T-helper 1 cell treated with Interleukin-12 subunit alpha and Interleukin-12 subunit beta and Interleukin-4 antibody, amounts not matched to agents 30 ng/mL and 1 ng/mL, for 36 hours (primary cell): ENCODE measurements at regions not wholly inside any gene's neighbourhood (a gene's known extent, or its start where the extent isn't known, plus 50 kb on each side); places are given as distances from the start of the nearest gene placed in this dataset.

ENCODE experiments used
- intact Hi-C: fragments of 100-400 bp; cut with micrococcal nuclease; formaldehyde crosslinking; loops from one replicate; pipeline ENCODE4 v1.15.1; 2024

DNA sequence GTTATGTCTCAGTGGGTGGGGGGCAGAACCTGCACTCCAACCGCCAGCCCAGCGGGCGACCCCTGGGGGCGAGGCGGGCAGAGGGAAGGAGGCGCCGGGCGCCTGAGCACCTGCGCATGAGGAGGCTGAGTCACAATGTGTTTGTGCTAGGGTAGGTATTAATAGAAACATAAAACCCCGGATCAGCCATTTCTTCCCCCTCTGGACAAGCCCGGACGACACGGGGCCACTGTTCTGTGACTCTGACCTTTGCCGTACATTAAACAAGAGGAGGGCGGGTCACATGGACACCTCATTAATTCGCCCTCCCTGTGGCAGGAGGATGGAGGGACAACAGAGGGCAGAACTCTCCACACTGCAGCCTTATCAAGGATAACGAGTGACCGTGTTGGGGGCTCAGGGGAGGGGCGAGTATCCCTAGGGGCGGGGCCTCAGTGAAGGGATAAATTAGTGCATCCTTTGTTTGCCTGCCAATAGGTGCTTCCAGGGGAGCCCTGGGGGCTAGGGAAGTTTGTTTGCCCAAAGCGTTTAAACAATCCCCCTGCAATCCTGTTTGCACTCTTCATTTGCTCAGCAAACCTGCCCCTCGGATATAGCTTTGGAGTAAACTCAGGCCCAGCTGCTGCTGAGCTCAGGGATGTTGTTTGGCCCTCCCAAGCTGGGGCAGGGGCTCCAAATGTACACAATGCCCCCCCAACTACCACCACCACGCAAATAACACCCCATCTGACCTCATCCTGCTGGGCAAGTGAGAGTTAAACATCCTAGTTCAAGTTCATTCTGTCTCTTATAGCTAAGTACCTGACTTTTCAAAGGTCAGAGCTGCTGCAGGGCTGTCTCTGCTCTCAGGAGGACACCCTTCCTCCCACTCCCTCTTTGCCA, 171.2 kb upstream of the GLI2 start:
- intact Hi-C loops: no loop called here

DNA sequence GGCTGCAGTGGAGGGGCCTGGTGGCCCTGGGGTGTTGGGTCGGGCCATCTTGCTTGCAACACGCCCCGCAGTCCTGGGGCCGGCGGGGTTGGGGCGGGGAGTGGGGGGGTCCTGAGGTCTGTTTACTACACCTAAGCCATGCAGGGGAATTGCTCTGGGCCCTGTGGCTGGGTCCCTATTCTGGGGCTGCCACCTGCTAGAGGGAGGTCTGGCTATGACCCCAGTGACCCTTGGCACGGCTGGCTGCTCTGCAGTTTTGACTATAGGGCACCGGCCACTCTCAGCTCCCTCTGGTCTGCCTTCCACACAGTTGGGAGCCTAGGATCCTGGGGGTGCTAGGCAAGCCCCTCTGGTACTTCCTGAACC, 170.6 kb upstream of the GLI2 start:
- intact Hi-C loops: no loop called here

GRCh38 chr2:120565929-120566328, 169.7 kb upstream of the GLI2 start:
- intact Hi-C loops: no loop called here

DNA sequence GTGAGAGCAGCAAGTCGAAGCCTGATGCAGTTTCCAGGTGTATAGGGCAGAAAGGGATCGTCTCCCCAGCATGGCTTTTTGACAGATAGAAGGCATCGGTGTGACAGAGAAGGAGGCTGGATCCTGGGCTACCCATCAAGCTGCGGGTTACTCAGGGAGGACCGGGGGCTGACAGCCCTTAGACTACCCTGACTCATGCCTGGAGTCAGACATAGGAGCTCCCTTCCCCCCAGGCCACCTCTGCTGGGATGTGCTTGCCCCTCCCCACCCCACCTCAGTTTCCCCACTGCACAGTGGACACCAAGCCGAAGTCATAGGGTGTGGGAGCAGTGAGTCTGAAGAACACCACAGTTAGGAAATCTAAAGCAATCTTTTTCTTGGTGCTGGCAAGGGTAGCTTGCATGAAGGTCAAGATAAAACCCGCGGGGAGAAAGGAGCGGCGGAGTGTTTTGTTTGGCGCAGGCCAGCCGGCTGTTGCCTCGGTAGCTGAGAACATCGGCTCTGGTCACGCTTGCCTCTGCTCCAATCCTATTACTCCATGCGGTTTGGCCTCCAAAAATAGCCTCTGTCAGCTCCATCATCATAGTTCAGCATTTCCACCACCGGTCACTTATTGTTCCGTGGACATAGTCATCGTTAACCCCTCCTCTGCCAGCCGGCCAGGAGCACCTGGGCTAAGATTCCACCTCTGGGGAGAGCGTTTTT, 169.2 kb upstream of the GLI2 start:
- intact Hi-C loops: no loop called here

GRCh38 chr2:120567128-120567527, 168.5 kb upstream of the GLI2 start:
- intact Hi-C loops: no loop called here

DNA sequence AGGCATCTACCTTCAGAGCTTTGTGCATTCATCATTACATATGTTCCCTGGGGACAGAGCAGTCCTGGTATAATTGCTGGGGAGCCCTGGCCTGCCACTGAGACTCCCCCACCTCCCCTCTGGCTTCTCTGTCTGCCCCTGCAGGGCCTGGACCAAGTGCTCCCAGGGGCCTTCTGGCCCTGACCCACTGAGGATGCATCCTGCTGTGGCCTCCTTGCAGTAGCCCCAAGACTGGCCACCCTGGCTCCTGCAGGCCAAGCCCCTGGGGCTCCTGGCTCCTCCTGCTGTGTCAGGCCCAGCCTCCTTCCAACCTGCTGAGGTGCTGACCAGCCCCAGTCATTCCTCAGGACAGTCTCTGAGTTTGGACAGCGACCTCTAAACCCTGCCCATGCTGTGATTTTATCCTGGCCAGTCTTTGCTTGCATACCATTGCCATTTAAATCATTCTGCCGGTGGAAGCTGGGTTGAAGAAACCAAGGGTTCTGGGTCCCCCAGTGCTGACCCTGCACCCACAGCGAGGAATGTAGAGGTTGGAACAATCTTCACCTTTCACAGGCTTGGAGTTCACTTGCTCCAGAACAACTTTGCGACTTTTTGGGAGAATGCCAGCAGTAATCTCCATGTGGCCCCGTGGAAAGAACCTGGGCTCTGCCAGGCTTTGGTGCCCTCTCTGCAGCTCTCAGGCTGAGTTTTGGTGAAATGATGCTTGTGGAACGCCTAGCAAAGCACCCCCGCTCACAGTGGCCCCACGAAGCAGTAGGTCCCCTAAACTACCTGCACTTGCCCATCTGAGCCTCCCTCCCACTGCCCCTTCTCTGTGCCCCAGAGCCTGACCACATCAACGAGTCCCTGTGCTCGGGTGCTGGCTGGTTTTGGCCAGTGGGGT, 167.3 kb upstream of the GLI2 start:
- intact Hi-C loops: no loop called here

- intact Hi-C loops: no loop called here
These were observed 166.7 kb upstream of the GLI2 start for GRCh38 chr2:120568975-120569268.

DNA sequence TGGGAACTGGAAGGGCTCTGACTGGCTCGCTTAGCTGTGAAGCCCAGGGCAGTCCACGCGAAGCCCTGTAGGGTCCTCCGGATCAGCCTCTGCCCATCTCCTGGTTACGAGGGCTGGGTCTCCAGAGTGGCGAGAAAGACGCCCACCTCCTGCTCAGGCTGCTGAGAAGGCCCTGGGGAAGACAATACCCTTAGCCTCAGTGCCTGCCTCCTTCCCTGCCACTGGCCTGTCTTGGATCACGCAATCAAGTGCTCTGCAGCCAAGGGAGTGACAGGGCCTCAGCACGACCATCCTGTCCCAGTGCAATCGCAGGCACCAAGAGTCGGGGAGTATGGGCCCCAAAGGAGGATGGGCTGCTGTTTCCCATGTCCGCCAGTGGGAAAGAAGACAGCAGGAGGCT, 165.7 kb upstream of the GLI2 start:
- intact Hi-C loops: no loop called here

DNA sequence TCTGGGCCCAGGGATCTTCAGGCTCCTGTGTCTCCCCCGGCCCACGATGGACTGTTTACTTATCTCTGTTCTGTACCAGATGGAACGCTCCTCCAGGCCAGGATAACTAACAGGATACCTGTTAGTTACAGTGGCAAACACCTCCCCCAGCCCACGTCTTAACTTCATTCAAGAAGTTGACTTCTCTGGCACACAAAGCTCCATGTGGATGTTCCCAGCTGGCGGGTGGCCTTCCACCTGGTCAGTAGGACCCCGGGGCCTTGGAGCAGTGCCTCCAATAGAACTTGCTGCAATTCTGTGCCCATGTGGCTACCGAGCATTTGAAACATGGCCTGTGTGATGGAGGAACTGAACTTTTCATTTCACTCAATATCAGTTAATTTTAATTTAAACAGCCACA, 165.1 kb upstream of the GLI2 start:
- intact Hi-C loops: no loop called here

DNA sequence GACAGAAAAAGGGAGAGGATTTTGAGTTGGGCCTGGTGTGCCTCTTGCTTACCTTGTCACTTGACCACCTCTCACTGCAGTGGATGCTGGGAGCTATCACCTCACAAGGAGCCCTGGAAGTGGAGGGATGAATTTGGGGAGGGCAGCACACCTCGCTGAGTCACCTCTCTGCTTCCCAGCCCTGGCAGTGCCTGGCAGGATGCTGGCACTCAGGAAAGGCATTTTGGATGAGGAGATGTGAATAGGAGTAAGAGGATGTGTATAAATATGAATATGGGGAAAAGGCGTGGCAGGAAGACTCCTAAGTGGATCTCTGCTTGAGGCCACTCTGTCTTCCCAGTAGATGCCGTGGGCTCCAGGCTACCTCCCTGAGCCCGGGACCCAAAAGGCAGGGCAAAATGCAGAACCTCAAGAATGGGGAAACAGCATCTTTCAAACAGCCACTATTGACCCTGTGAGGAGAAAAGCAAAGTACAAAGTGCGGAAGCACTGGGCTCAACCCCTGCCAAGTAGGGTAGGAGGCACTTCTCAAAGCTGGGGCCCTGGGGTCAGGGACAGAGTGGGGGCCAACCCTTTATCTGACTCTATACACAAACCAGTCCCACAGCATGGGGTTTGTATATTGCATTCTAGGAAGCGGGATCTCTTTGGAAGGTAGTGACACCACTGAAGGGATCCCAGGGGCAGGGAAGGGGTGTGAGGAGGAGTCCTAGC, 164.5 kb upstream of the GLI2 start:
- intact Hi-C loops: no loop called here

DNA sequence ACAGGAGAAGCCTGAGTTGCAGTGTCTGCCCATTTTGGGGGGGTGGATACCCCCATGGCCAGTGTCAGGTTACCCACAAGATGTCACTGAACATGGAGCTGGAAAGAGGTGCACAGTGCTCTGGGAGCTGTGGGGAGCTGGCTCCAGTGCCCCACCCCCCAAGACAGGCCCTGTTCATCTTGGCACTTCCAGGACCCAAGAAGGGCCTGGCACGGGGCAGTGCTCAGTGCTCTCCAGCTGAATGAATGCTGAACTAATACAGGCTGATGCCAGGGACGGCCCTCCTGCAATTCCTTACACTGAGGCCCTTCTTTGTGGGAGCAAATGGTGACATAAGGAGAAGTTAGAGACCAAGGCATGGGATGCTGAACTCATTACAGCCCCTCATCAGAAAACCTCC, 163.4 kb upstream of the GLI2 start:
- intact Hi-C loops: no loop called here

DNA sequence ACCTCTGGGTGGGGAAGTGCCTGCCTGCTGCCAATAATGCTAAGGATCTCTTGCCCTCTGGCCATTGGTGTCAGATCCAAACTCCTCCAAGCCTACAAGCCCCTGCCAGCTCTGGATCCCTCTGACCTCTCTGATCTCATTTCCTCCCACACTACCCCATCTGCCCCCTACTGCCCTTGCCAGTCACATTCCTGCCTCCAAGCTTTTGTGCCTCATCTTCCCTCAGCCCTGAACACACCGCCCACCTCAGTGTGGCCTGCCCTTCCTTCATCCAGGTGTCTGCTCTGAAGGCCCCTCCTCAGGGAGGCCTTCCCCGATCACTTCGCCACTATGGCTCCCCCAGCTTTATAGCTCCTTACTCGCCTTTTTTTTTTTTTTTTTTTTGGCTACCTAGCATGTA, 161.0 kb upstream of the GLI2 start:
- intact Hi-C loops: no loop called here

DNA sequence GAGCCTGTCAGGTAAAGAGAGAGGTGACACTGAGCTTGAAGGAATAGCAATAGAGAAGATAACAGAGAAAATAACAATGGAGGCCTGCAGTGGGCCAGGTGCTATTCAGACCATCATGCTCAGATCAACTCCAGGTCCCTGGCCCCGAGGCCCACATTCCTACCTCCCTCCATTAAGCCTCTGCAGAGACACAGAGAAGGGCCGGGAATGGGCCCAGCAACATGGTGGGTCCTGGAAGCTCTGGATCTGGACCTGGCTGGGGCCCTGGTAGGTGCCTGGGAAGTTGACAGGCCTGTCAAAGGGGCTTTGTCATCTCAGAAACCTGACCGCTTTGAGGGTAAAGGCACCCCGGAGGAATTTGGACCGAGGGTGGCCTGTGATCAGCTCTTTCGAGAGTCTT, 159.7 kb upstream of the GLI2 start:
- intact Hi-C loops: no loop called here

GRCh38 chr2:120576509-120577474, 158.9 kb upstream of the GLI2 start:
- intact Hi-C loops: no loop called here

- intact Hi-C loops: no loop called here
These were observed 157.9 kb upstream of the GLI2 start for GRCh38 chr2:120577721-120578295.

DNA sequence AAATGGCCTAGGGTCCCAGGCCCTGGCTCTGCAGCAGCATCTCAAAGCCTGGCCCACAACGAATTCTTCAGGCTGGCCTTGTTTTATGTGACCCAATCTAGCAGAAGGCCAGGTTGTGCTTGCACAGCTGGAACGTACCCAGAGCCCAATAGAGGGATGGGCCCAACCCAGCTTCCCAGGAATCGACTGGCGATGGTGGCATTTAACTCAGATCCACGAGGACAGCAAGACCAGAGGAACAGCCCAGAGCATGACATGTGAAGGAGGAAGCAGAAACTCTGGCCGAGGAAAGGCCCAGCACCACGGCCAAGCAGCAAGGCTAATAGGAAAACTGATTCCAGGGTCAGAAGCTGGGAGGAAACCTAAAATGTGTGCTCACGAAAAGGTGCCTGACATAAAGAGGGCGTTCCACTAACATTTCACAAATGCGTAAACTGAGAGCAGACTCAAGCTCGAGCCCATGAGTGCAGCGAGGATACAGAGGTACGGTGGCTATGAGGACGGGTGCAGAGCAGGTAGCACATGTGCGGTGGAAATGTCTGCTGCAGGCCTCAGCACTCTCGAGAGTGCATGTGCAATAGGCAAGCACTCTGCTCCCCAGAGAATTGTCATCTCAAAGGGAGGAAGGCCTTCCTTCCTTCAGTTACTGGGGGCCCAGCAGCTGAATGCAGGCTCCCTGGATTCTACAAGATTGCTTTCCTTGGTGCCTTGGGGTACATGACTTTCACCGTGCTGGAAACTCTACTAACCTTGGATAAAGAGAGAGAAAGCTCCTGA, 156.9 kb upstream of the GLI2 start:
- intact Hi-C loops: no loop called here

GRCh38 chr2:120579916-120580685, 155.6 kb upstream of the GLI2 start:
- intact Hi-C loops: no loop called here

DNA sequence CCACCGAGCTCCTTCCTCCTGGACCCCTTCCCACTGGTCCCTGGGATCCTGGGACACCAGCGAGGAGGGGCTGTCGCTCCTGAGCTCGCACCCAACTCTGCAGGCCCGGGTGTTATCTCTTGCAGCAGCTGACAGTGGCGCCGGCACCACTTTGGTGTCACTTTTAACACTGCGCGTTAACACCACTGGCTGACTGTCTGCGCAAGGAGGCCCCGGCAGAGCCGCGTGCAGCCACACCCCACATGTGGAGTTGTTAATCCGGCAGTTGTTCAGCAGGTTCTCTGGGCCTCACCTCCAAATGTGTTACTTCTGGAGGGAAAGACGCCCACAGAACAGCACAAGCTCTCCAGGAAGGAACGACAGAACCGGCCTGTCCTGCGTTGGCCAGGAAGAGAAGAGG, 155.0 kb upstream of the GLI2 start:
- intact Hi-C loops: no loop called here
